Upper lobe of left lung (tissue), 6 donors: ENCODE measurements at regions not wholly inside any gene's neighbourhood (a gene's known extent, or its start where the extent isn't known, plus 50 kb on each side); places are given as distances from the start of the nearest gene placed in this dataset.

Experiments used
- ATAC-seq, 2 donors: fragments of 200-7000 bp; cut with Tn5 transposase; one replicate each; pipeline ENCODE4 v1.9.1; 2022; ENCODE audit warnings: mild to moderate bottlenecking in 2 of 2, moderate library complexity in 2 of 2; ENCODE audit not compliant: low FRiP score in 2 of 2
- DNase-seq, 2 donors: peaks; one replicate each; pipeline ENCODE4 v3.0.0-alpha.2; 2019 to 2020
- H3K27ac ChIP-seq, 4 donors: fragments of 200-600 bp; sonication (generic); one replicate each; pipeline ENCODE4 v1.5.1; 2016 to 2019
- H3K27me3 ChIP-seq, 4 donors: fragments of 200-600 bp; sonication (generic); one replicate each; pipeline ENCODE4 v1.5.1; 2017 to 2019
- H3K36me3 ChIP-seq, 4 donors: fragments of 200-600 bp; sonication (generic); one replicate each; pipeline ENCODE4 v1.5.1; 2016 to 2019
- H3K4me1 ChIP-seq, 4 donors: fragments of 200-600 bp; sonication (generic); one replicate each; pipeline ENCODE4 v1.5.1; 2018 to 2019
- H3K4me3 ChIP-seq, 4 donors: fragments of 200-600 bp; sonication (generic); one replicate each; pipeline ENCODE4 v1.5.1; 2017 to 2019; ENCODE audit warnings: mild to moderate bottlenecking in 2 of 4, moderate library complexity in 1 of 4
- H3K9me3 ChIP-seq, 4 donors: fragments of 200-600 bp; sonication (generic); one replicate each; pipeline ENCODE4 v1.5.1; 2018 to 2019
- EP300 ChIP-seq, 4 donors: sonication (generic); formaldehyde crosslinking; IDR thresholded peaks; one replicate each; pipeline ENCODE4 v1.5.1; 2017; ENCODE audit warnings: antibody characterized with exemption in 4 of 4, control low read depth in 2 of 4
- POLR2A ChIP-seq, 4 donors: fragments of 450-650 bp; IDR thresholded peaks; one replicate each; pipeline ENCODE4 v1.5.1; 2016 to 2017; ENCODE audit warnings: antibody characterized with exemption in 4 of 4, mild to moderate bottlenecking in 2 of 4
- POLR2AphosphoS5 ChIP-seq, 2 donors: sonication (generic); formaldehyde crosslinking; IDR thresholded peaks; one replicate each; pipeline ENCODE4 v1.5.1; 2017; ENCODE audit warnings: antibody characterized with exemption in 2 of 2
- WGBS, 2 donors: methylation state at CpG; one replicate each; pipeline ENCODE4 v1.1.5; 2017 to 2018; 5-methylcytosine and 5-hydroxymethylcytosine counted together
- TF ChIP-seq, protein P1 (sequence below), 6 experiments: fragments of 450-650 bp in 4 of 6; fragments of 200-600 bp in 2 of 6; sonication (generic) in 2 of 6; IDR thresholded peaks; one replicate each; pipeline ENCODE4 v1.5.1; 2016 to 2019; ENCODE audit warnings: antibody characterized with exemption in 6 of 6
- donor health status: DM: no; HTN: no; CAD: no; lungs with moderate emphysema.
- donor health status: DM: no; HTN: yes; CAD: no; lungs with severe emphysema.

DNA sequence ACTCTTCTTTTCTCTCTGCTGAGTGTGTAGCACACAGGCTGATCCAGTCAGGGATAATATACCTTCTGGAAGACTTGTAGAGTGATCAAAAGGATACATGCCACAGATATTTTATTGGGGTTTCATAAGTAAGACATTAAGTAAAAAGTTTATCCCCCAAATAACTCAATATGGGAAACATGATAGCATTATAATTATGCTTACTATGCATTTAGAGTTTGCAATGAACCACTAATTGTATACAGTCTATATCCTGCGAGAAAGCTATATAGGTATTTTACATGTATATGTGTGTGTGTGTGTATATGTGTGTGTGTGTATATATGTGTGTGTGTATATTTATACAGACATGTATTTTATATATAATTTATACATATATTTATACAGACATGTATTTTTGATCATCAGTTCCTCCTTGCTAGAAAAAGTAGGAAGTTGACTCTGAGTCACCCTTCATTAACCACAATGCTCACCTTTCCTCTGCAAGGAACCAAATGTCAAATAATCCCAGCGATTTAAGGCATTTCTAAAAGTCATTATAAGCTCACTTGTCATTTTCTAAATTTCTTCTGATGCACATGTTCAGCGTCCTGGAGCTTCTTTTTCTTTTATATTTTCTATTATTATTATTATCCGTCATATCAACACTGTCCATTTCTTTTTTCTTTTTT lies 312.5 kb upstream of the OBI1 start:
- no peaks in the 10 kb centered on the region for H3K36me3 ChIP-seq
- no peak overlapping the region for H3K4me3 ChIP-seq
- DNase-seq (no peak), ATAC-seq (no peak)
- no peak overlapping the region for H3K27ac ChIP-seq
- H3K27me3 ChIP-seq = no peaks in the 10 kb centered on the region
- H3K9me3 ChIP-seq = no peaks in the 10 kb centered on the region
- WGBS, 2 donors = 77 to 83% methylated on average over 4 of the region's 4 CpGs
- no peaks in the 10 kb centered on the region for H3K4me1 ChIP-seq
- TF ChIP-seq POLR2AphosphoS5 (IDR thresholded peaks at IDR 0.05) (no peak), EP300 (IDR thresholded peaks at IDR 0.05) (no peak), POLR2A (IDR thresholded peaks at IDR 0.05) (no peak)

DNA sequence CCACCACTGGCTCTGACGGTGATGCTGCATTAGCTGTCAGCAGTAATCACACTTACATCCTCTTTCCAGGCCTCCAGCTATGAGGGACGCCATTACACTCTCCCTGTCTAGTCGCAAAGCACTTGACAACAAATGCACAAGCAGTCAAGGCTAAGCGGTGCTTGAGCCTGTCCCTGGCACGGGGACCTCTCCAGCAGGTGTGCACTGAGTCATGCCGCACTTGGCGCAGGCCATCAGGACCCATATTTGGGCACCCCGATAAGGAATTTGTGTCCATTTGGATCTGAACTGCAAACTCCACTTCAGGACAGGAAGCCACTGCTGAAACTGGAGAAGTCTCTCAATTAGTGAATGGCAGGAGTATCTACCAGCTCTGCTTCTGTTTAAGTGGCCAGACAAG lies 301.9 kb upstream of the OBI1 start:
- TF ChIP-seq, protein P1, sequence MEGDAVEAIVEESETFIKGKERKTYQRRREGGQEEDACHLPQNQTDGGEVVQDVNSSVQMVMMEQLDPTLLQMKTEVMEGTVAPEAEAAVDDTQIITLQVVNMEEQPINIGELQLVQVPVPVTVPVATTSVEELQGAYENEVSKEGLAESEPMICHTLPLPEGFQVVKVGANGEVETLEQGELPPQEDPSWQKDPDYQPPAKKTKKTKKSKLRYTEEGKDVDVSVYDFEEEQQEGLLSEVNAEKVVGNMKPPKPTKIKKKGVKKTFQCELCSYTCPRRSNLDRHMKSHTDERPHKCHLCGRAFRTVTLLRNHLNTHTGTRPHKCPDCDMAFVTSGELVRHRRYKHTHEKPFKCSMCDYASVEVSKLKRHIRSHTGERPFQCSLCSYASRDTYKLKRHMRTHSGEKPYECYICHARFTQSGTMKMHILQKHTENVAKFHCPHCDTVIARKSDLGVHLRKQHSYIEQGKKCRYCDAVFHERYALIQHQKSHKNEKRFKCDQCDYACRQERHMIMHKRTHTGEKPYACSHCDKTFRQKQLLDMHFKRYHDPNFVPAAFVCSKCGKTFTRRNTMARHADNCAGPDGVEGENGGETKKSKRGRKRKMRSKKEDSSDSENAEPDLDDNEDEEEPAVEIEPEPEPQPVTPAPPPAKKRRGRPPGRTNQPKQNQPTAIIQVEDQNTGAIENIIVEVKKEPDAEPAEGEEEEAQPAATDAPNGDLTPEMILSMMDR (IDR thresholded peaks at IDR 0.05) = no peak
- TF ChIP-seq EP300 (IDR thresholded peaks at IDR 0.05) (no peak), POLR2A (IDR thresholded peaks at IDR 0.05) (no peak), POLR2AphosphoS5 (IDR thresholded peaks at IDR 0.05) (no peak)
- ATAC-seq (peak; percentile 28 to 79), DNase-seq (peak in 1 of 2 donors; percentile 79)
- Histone ChIP-seq H3K27me3 (no peaks in the 10 kb centered on the region), H3K36me3 (no peaks in the 10 kb centered on the region), H3K9me3 (no peaks in the 10 kb centered on the region), H3K4me3 (no peak overlapping the region), H3K4me1 (no peaks in the 10 kb centered on the region), H3K27ac (no peak overlapping the region)
- 45 to 67% methylated on average over 8 of the region's 8 CpGs for WGBS, 2 donors

DNA sequence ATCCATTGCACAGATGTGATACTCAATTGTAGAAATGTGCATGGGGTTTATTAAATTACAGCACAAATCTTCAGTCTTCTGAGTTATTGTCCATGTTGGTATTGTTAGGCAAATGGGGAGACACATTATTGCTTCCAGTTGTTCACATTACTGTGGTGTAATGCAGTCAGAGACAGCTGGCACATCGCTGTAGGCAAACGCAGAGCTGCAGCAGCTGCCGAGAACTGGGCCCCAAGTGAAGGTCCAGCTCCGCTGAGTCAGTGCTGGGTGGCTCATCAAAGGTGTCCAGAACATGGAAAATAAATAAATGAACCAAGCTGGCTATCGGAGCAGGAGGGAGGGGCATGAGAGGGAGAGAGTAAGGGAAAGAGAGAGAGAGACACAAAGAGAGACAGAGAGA lies 299.1 kb upstream of the OBI1 start:
- WGBS, 2 donors = 40 to 63% methylated on average over 5 of the region's 5 CpGs
- H3K4me1 ChIP-seq = no peaks in the 10 kb centered on the region
- H3K9me3 ChIP-seq = no peaks in the 10 kb centered on the region
- no peaks in the 10 kb centered on the region for H3K27me3 ChIP-seq
- TF ChIP-seq, protein P1 (IDR thresholded peaks at IDR 0.05) = no peak
- TF ChIP-seq POLR2AphosphoS5 (IDR thresholded peaks at IDR 0.05) (no peak), EP300 (IDR thresholded peaks at IDR 0.05) (no peak), POLR2A (IDR thresholded peaks at IDR 0.05) (no peak)
- DNase-seq = no peak
- no peak for ATAC-seq
- H3K36me3 ChIP-seq = no peaks in the 10 kb centered on the region
- H3K4me3 ChIP-seq = no peak overlapping the region
- no peak overlapping the region for H3K27ac ChIP-seq

DNA sequence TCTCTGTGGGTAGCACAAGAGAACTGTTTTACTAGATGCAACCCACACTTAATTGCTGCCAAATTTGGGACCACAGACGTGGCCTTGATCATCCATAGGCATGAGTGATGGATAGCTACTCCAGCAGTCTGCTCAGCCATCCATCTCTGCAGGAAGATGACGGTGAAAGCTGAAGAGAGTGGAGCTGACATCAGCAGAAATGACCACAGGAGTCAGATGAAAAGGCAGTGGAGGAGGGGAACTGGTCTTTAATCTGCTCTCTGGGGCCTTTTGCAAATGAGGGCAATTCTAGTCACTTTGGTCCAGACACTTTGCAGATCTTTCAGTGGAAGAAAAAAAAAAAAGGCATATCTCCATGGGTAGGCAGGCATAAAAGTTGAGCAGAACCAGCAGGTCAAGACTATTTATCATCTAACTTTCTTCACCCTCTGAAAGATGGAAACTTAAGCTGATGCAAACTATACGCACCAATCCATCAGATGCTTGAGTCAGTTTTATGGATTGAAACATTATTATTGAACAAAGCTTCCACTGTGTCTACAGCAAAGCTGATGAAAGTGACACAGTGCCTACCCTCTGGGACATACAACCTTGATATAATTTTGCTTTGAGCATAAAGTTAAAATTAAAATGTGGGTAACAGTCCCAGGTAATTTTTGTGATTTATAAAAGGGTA lies 281.6 kb upstream of the OBI1 start:
- no peak for TF ChIP-seq POLR2AphosphoS5 (IDR thresholded peaks at IDR 0.05)
- TF ChIP-seq, protein P1 (IDR thresholded peaks at IDR 0.05) = no peak
- no peak for TF ChIP-seq POLR2A (IDR thresholded peaks at IDR 0.05)
- no peak for TF ChIP-seq EP300 (IDR thresholded peaks at IDR 0.05)
- ATAC-seq = no peak
- WGBS, 2 donors = 38 to 44% methylated on average over 3 of the region's 3 CpGs

DNA sequence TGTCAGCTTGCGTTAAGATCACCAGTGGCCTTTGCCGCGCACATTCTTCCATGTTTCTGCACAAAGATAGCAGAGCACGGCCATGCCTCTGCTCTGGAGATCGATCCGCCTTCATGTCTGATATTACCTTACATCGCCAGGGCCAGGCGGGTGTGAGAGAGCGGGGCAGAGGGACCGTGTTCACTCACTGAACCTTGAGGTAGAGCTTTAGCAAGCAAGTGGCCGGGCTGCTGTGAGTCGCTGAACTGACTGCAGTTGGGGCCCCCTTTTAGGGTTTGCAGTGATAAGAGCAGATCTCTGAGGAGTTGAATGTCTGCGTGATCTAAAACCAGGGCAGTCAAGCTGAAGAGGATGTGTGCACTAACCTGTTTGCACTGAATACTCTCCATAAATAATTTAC lies 275.4 kb upstream of the OBI1 start:
- no peak for ATAC-seq
- H3K36me3 ChIP-seq = no peaks in the 10 kb centered on the region
- WGBS, 2 donors = 84 to 86% methylated on average over 13 of the region's 13 CpGs

More for the DNA sequence above, 281.6 kb upstream of the OBI1 start:
- H3K36me3 ChIP-seq = no peaks in the 10 kb centered on the region
- no peaks in the 10 kb centered on the region for H3K27me3 ChIP-seq
- no peaks in the 10 kb centered on the region for H3K4me1 ChIP-seq
- no peaks in the 10 kb centered on the region for H3K9me3 ChIP-seq
- no peak overlapping the region for H3K4me3 ChIP-seq
- no peak overlapping the region for H3K27ac ChIP-seq
- DNase-seq = no peak

More for the DNA sequence above, 275.4 kb upstream of the OBI1 start:
- no peak overlapping the region for H3K27ac ChIP-seq
- no peaks in the 10 kb centered on the region for H3K9me3 ChIP-seq
- no peaks in the 10 kb centered on the region for H3K4me1 ChIP-seq
- no peak for DNase-seq
- H3K4me3 ChIP-seq = no peak overlapping the region
- TF ChIP-seq, protein P1 (IDR thresholded peaks at IDR 0.05) = no peak
- TF ChIP-seq POLR2AphosphoS5 (IDR thresholded peaks at IDR 0.05) (no peak), POLR2A (IDR thresholded peaks at IDR 0.05) (no peak), EP300 (IDR thresholded peaks at IDR 0.05) (no peak)
- H3K27me3 ChIP-seq = no peaks in the 10 kb centered on the region
